Stromal cell of bone marrow (primary cell): ENCODE measurements at regions not wholly inside any gene's neighbourhood (a gene's known extent, or its start where the extent isn't known, plus 50 kb on each side); places are given as distances from the start of the nearest gene placed in this dataset.
A peak's percentile ranks its signal among the peaks of the same experiment; 100 is the strongest.

Experiments used
- DNase-seq: peaks from one replicate; pipeline ENCODE4 v3.0.0-alpha.2; 2012; ENCODE audit warnings: low read depth

GRCh38 chr1:29457496-29458368 is 221.4 kb downstream of the PTPRU start:
- no peak for DNase-seq

GRCh38 chr1:29456685-29457435 is 220.5 kb downstream of the PTPRU start:
- no peak for DNase-seq

GRCh38 chr1:29455781-29456180 is 219.5 kb downstream of the PTPRU start:
- DNase-seq, result no peak

- no peak for DNase-seq
Measured at GRCh38 chr1:29454616-29455380, 218.5 kb downstream of the PTPRU start.

GRCh38 chr1:29453502-29454240 is 217.3 kb downstream of the PTPRU start:
- DNase-seq, result no peak

- no peak for DNase-seq
Measured at GRCh38 chr1:29452463-29453230, 216.3 kb downstream of the PTPRU start.

- DNase-seq, result no peak
Measured at GRCh38 chr1:29451368-29451892, 215.1 kb downstream of the PTPRU start.

GRCh38 chr1:29450591-29450990 is 214.3 kb downstream of the PTPRU start:
- no peak for DNase-seq

- no peak for DNase-seq
Measured at GRCh38 chr1:29448456-29449235, 212.3 kb downstream of the PTPRU start.

- DNase-seq, result no peak
Measured at GRCh38 chr1:29447368-29447767, 211.0 kb downstream of the PTPRU start.

- DNase-seq, result peak; percentile 8
Measured at GRCh38 chr1:29444782-29445729, 208.7 kb downstream of the PTPRU start.

- no peak for DNase-seq
Measured at GRCh38 chr1:29444081-29444715, 207.9 kb downstream of the PTPRU start.

- no peak for DNase-seq
Measured at GRCh38 chr1:29441916-29442668, 205.8 kb downstream of the PTPRU start.

GRCh38 chr1:29439615-29440014 is 203.3 kb downstream of the PTPRU start:
- no peak for DNase-seq

- no peak for DNase-seq
Measured at GRCh38 chr1:29438991-29439390, 202.7 kb downstream of the PTPRU start.

GRCh38 chr1:29437946-29438345 is 201.6 kb downstream of the PTPRU start:
- no peak for DNase-seq

GRCh38 chr1:29436181-29436785 is 200.0 kb downstream of the PTPRU start:
- DNase-seq, result no peak
